Embryonic facial prominence (tissue), 1 donor: ENCODE measurements at regions not wholly inside any gene's neighbourhood (a gene's known extent, or its start where the extent isn't known, plus 50 kb on each side); places are given as distances from the start of the nearest gene placed in this dataset.
"Not testable (repeated sequence)": the region's sequence is repeated elsewhere in the genome, so short reads cannot be mapped to it uniquely, and the experiment has no call there.

Experiments
- DNase-seq: peaks from one replicate; pipeline ENCODE4 v3.0.0-alpha.2; 2016; ENCODE audit errors: extremely low spot score

DNA sequence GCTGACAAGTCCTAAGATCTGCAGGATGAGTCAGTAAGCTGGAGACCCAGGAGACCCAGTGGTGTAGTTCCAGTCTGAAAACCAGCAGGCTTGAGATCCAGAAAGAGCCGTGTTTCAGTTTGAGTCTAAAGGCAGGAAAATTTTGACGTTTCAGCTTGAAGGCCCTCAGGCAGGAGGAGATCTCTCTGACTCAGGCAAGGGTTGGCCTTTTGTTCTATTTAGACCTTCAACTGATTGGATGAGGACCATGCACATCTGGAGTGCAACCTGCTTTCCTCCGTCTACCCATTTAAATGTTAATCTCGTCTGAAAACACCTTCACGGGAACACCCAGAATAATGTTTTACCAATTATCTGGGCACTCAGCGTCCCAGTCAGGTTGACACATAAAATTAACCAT, 69.5 kb downstream of the NPIPA7 start:
- not testable (repeated sequence) for DNase-seq

- not testable (repeated sequence) for DNase-seq
Measured at GRCh38 chr16:16449712-16450237, 70.8 kb downstream of the NPIPA7 start.

DNA sequence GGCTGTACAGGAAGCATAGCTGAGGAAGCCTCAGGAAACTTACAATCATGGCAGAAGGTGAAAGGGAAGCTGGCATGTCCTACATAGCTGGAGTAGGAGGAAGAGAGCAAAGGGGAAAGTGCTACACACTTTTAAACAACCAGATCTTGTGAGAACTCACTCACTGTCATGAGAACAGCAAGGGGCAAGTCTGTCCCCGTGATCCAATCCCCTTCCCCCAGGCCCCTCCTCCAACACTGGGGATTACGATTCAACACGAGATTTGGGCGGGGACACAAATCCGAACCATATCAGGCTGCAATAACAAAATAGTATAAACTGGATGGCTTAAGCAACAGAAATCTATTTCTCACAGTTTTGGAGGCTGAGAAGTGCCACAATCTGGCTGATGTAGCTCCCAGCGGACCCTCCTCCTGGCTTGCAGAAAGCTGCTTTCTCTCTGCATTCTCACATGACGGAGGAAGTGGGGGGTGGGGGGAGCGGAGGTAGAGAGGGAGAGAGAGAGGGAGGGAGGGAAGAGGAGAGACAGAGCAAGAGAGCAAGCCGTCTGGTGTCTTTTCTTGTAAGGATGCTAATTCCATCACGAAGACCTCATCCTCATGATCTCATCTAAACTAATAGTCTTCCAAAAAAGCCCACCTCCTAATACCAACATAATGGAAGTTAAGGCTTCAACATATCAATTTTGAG, 72.9 kb downstream of the NPIPA7 start:
- DNase-seq, result not testable (repeated sequence)

DNA sequence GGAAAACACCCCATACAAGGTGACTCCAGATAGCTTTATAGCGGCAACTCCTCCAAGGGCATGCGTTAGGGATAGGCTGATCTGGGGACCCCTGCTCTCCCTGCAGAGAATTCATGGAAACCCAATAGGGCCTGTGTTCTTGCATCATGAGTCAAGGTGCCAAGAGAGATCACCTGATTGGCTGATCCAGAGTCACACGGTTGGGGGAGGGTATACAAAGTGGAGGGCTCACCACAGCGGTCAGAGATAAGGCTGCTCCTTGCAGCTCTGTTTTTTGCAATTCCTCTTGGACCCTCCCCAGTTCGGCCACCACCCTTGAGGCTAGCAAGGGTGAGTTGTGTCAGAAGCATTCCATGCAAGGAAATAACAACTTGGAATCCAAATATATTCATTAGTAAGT, 79.6 kb downstream of the NPIPA7 start:
- DNase-seq, result not testable (repeated sequence)

GRCh38 chr16:16463792-16464191, 84.9 kb downstream of the NPIPA7 start:
- DNase-seq, result not testable (repeated sequence)

GRCh38 chr16:16488919-16489318, 110.0 kb downstream of the NPIPA7 start:
- DNase-seq, result not testable (repeated sequence)

DNA sequence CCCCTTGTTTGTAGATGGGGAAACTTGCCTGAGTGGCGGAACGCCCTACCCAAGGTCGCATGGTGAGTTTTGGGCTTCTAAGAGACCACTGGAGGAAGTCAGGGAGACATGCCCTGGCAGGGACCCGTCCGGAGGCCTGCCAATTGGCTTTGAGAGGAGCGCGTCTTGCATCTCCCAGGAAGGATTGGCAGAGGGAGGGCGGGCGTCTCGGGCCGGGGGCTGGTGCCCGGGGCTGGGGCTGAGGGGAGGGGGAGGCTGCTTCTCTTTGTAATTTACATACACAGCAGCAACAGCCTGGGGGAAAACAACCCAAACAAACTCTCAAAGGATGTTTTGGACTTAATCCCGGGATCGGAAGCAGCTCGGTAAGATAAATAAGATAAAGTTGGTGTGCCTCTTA, 110.5 kb downstream of the NPIPA7 start:
- not testable (repeated sequence) for DNase-seq

GRCh38 chr16:16494114-16494513, 115.2 kb downstream of the NPIPA7 start:
- not testable (repeated sequence) for DNase-seq

DNA sequence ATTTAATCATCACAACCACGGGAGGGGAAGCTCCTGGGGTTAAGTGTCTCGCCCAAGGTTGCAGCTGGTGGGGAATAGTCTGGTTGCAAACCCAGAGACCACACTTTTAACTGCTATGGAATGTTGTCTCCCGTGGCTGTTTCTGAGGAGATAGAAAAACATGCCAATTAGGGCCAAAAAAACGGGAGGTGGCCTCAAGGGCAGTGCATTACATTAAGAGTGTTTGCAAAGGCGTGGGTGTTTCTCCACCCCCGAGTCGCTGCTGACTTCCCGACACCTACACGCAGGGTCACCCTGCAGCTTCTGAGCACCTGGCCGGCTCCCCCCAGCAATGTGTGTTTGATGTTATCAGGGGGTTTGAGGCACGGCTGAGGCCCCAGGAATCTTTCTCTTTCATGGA, 116.1 kb downstream of the NPIPA7 start:
- DNase-seq, result not testable (repeated sequence)

DNA sequence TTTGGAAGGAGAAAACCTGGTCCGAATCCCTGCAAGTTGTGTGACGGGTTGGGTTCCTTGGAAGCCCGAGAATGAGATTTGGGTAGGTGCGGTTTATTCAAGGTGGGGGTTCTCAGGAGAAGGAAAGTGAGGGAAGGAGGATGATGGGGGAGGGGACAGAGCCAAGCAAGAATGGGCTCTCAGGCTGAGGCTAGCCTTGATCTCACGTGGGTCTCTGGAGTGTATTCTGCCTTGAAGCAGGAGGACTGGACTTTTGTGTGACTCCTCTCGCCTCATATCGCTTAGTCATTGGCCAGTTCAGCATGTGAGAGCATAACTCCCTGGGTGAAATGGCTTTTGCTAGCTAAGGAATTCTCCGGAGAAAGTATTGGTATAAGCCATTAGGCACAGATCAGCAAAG, 120.9 kb downstream of the NPIPA7 start:
- DNase-seq, result not testable (repeated sequence)

DNA sequence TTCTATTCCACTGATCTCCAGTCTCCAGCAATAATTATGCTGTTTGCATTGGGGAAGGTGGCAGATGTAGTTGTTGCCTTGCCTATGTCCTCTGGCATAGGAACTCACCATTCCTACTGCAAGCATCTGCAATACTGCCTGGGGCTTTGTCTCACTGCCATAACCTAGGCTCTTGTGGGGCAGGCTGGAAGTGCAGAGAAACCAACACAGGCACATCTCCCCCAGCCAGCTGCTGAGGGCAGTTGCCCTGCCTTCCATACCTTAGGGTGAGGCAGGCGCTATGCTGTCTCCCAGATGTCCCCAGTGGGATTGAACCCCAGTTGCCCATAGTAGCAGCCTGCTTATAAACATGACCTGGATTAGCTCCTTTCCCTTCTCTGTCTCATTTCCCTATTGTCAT, 128.1 kb downstream of the NPIPA7 start:
- not testable (repeated sequence) for DNase-seq

DNA sequence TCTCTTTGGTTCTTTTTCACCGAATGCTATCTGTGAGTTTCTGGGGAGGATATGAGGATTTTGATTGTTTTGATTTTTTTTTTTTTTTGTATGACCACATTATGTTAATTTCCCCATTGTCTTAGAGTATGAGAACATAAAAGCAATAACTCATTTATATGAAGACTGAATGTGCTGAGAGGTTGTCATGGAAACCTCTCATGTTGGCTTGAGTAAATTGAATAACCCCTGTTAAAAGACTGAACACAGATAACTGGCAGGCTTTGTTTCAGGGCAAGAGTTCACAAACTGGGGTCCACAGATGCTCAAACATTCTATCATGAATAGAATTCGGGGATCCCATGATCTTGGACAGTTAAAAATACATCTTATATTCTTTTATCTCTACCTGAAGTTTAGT, 129.4 kb downstream of the NPIPA7 start:
- DNase-seq, result not testable (repeated sequence)

- DNase-seq, result not testable (repeated sequence)
Measured at GRCh38 chr16:16519395-16519794, 140.5 kb downstream of the NPIPA7 start.

GRCh38 chr16:16521239-16522002, 142.5 kb downstream of the NPIPA7 start:
- not testable (repeated sequence) for DNase-seq

DNA sequence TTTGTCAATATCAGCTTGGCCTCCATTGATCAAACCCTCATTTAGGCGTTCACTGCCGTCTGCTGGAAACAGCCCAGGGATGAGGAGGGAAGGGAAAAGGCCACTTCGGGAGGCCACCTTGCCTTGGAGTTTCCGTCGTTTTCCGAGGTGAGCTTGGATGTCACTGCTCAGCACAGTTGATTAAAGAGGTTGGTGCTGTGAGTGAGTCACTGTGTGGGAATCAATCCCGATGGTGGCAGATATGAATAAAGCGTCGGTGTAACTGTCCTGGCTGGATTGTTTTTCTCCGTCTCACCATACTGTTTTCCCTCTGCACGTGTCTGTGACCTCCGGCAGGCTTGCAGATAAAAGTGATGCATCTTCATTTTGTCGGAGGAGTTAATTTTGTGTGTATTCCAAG, 148.1 kb downstream of the NPIPA7 start:
- not testable (repeated sequence) for DNase-seq

- DNase-seq, result not testable (repeated sequence)
Measured at GRCh38 chr16:16530744-16531143, 151.8 kb downstream of the NPIPA7 start.

GRCh38 chr16:16535565-16535964, 156.6 kb downstream of the NPIPA7 start:
- DNase-seq, result not testable (repeated sequence)

DNA sequence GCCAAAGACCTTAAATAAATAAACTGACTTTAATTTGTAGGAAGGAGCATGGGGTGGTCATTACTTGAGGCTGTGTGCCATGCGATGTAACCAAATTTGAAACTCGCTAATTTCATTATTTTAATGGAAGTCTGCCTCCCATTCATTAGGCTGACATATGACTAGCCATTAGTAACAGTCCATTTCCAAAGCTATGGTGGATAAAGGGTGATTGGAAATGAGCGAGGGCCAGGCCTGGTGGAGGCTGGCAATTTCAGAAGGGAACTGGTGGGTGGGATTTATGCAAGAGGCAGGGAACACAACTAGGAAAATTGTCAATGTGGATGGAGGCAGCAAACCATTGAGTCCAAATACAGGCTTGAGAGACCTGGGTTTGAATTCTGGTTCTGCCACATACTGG, 157.2 kb downstream of the NPIPA7 start:
- DNase-seq, result not testable (repeated sequence)

DNA sequence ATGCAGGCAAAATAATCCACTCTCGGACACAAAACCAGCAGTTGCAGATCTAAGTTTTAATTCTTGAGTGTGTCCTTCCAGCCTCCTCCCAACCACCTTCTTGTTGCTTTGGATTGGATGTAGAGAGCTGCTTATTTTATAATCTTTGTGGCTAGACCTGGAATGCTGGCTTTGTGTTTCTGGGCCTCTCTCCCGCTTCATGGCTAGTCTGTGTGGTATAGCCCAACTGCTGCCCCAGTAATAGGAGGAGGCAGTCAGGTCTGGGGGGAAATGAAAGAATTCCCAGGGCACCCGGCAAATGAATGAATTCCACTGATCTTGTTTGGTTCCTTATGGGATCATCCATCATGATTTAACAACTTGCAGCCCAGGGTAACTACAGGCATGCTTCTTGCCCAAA, 170.8 kb downstream of the NPIPA7 start:
- DNase-seq, result not testable (repeated sequence)

DNA sequence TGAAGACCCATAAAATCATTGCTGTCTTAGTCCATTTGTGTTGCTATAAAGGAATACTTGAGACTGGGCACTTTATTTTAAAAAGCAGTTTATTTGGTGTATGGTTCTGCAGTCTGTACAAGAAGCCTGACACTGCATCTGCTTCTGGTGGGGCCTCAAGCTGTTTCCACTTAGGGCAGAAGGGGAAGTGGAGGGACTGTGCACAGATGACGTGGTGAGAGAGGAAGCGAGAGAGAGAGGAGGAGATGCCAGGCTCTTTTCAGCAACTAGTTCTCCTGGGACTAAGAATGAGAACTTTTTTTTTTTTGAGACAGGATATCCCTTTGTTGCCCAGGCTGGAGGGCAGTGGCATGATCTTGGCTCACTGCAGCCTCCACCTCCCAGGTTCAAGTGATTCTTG, 171.9 kb downstream of the NPIPA7 start:
- DNase-seq, result not testable (repeated sequence)

DNA sequence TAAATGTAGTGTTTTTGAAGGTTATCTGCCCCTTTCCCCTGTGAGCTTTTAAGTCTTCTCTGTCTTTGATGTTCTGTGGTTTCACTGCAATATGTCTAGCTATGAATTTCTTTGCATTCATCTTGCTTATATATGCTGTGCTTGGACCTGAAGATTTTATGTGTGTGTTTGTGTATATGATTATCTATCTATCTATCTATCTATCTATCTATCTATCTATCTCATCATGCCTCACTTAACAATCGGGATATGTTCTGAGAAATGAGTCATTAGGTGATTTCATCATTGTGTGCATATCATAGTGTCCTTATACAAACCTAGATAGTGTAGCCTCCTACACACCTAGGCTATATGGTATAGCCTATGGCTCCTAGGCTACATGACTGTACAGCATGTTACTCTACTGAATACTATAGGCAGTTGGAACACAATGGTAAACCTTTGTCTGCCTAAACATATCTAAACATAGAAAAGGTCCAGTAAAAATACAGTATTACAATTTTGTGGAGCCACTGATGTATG, 173.9 kb downstream of the NPIPA7 start:
- not testable (repeated sequence) for DNase-seq

DNA sequence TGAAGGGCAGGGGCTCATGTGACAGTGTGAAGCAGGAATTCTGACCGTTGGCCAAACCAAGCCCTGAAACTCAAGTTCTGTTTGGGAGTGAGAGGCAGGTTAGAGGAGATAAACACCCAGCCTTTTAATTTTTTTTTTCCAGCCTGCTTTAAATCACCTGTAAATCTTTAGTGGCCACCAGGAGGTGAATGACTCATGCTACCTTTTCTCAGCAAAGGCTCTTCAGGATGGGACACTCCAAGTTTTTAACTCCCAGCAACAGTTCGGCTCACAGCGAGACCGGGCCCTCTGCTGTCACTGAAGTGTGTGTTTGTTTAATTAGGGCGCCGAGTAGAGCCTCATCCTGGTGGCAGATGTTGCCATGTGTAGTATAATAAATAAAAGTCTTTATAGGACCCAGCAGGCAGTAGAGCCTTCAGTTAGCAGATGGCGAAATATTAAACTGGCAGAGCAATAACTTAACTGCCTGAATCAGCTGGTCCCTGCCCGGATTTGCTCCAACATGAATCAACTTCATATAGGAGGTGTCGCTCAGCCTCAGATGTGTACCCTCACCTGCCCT, 180.3 kb downstream of the NPIPA7 start:
- not testable (repeated sequence) for DNase-seq
